ENCODE measurements at regions not wholly inside any gene's neighbourhood (a gene's known extent, or its start where the extent isn't known, plus 50 kb on each side); places are given as distances from the start of the nearest gene placed in this dataset.

DNA sequence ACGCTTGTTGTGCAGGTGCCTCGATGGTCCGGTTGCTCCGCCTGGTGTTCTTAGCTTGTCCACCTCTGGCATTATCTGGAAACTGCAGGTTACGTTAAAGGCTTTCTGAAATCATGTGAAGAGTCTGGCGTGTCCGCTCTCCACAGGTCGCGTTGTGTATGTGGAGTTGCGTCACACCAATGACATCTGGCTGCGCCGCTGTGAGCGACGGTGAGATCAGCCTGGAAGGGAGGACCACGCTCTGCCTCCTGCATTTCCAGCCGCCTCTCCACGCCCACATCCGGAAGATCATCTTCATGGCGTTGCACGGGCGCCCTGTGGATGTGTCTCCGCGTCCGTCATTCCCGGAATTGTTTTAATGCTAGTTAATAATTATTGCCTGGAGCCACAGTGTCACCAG is 50.6 kb upstream of the GALNT9 start:
- H3K4me3 ChIP-seq (ENCODE audit: low read depth, low read length), result no peak overlapping the region
- H3K27ac ChIP-seq (ENCODE audit: extremely low read depth, low read depth, low read length), result no peak overlapping the region
- TF ChIP-seq ZBTB1 (tag by site-specific recombination; IDR thresholded peaks at IDR 0.05), result no peak
- no peak for TF ChIP-seq GLIS2 (tag by site-specific recombination; IDR thresholded peaks at IDR 0.05)
- no peaks in the 10 kb centered on the region for H3K4me1 ChIP-seq (ENCODE audit: control insufficient read depth, insufficient read depth, low read length)
- ChIA-PET CTCF (no interaction called here), POLR2A (no interaction called here)
- no peaks in the 10 kb centered on the region for H3K9me3 ChIP-seq (ENCODE audit: control insufficient read depth, insufficient read depth, low read depth, low read length)
- no peaks in the 10 kb centered on the region for H3K36me3 ChIP-seq (ENCODE audit: control insufficient read depth in 2 of 2, insufficient read depth in 1 of 2, low read length in 2 of 2)

DNA sequence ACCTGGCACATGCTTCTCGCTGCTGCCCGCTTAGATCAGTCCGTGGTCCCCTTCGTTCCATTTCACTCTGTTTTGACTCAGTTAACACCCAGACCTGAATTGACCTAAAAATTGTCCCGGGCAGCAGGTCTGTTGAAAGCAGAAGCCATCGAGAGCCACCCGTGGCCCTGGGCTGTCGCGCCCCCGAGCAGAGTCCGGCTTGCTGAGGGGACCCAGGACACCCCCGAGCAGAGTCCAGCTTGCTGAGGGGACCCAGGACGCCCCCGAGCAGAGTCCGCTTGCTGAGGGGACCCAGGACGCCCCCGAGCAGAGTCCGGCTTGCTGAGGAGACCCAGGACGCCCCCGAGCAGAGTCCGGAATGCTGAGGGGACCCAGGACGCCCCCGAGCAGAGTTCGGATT is 50.2 kb upstream of the GALNT9 start:
- H3K4me3 ChIP-seq (ENCODE audit: low read depth, low read length), result no peak overlapping the region
- no peaks in the 10 kb centered on the region for H3K9me3 ChIP-seq (ENCODE audit: control insufficient read depth, insufficient read depth, low read depth, low read length)
- no peaks in the 10 kb centered on the region for H3K36me3 ChIP-seq (ENCODE audit: control insufficient read depth in 2 of 2, insufficient read depth in 1 of 2, low read length in 2 of 2)
- POLR2A ChIA-PET, result no interaction called here
- no peaks in the 10 kb centered on the region for H3K4me1 ChIP-seq (ENCODE audit: control insufficient read depth, insufficient read depth, low read length)
- H3K27ac ChIP-seq (ENCODE audit: extremely low read depth, low read depth, low read length), result no peak overlapping the region
- TF ChIP-seq ZBTB21 (tag by site-specific recombination; IDR thresholded peaks at IDR 0.05) (no peak), MEIS1 (CRISPR knock-in tag; IDR thresholded peaks at IDR 0.05; ENCODE audit: borderline replicate concordance) (no peak), REPIN1 (tag by site-specific recombination; IDR thresholded peaks at IDR 0.05; ENCODE audit: low read depth) (no peak)
- CTCF ChIA-PET, result no interaction called here

All from HEK293 (cell line).